ENCODE measurements at regions not wholly inside any gene's neighbourhood (a gene's known extent, or its start where the extent isn't known, plus 50 kb on each side); places are given as distances from the start of the nearest gene placed in this dataset.

- no peaks in the 10 kb centered on the region for H3K36me3 ChIP-seq (ENCODE audit: control insufficient read depth, insufficient read depth, low read length)
- no peaks in the 10 kb centered on the region for H3K4me1 ChIP-seq (ENCODE audit: control insufficient read depth, insufficient read depth, low read length)
- H3K27ac ChIP-seq (ENCODE audit: insufficient read depth, low read depth, low read length, poor library complexity, severe bottlenecking), result no peak overlapping the region
- H3K27me3 ChIP-seq (ENCODE audit: control insufficient read depth, insufficient read depth, low read length, poor library complexity, severe bottlenecking), result no peaks in the 10 kb centered on the region
- 86 to 92% methylated on average over 4 to 5 of the region's 5 CpGs for WGBS, 2 experiments
- no peaks in the 10 kb centered on the region for H3K9me3 ChIP-seq (ENCODE audit: control insufficient read depth, low read length)
- no peak overlapping the region for H3K4me3 ChIP-seq (ENCODE audit: insufficient read depth, low read depth, low read length)
These were observed 484.3 kb downstream of the DIPK2A start for GRCh38 chr3:144455841-144456440.

- Histone ChIP-seq H3K36me3 (ENCODE audit: control insufficient read depth, insufficient read depth, low read length) (no peaks in the 10 kb centered on the region), H3K27ac (ENCODE audit: insufficient read depth, low read depth, low read length, poor library complexity, severe bottlenecking) (no peak overlapping the region), H3K27me3 (ENCODE audit: control insufficient read depth, insufficient read depth, low read length, poor library complexity, severe bottlenecking) (no peaks in the 10 kb centered on the region), H3K9me3 (ENCODE audit: control insufficient read depth, low read length) (no peaks in the 10 kb centered on the region), H3K4me1 (ENCODE audit: control insufficient read depth, insufficient read depth, low read length) (no peaks in the 10 kb centered on the region), H3K4me3 (ENCODE audit: insufficient read depth, low read depth, low read length) (no peak overlapping the region)
These were observed 486.1 kb downstream of the DIPK2A start for GRCh38 chr3:144457758-144458157.

GRCh38 chr3:144458283-144458682 lies 486.7 kb downstream of the DIPK2A start:
- Histone ChIP-seq H3K9me3 (ENCODE audit: control insufficient read depth, low read length) (no peaks in the 10 kb centered on the region), H3K4me1 (ENCODE audit: control insufficient read depth, insufficient read depth, low read length) (no peaks in the 10 kb centered on the region), H3K27me3 (ENCODE audit: control insufficient read depth, insufficient read depth, low read length, poor library complexity, severe bottlenecking) (no peaks in the 10 kb centered on the region), H3K27ac (ENCODE audit: insufficient read depth, low read depth, low read length, poor library complexity, severe bottlenecking) (no peak overlapping the region), H3K36me3 (ENCODE audit: control insufficient read depth, insufficient read depth, low read length) (no peaks in the 10 kb centered on the region), H3K4me3 (ENCODE audit: insufficient read depth, low read depth, low read length) (no peak overlapping the region)
- WGBS, 2 experiments, result 92 to 93% methylated on average over 2 of the region's 2 CpGs

GRCh38 chr3:144462337-144462736 lies 490.7 kb downstream of the DIPK2A start:
- Histone ChIP-seq H3K36me3 (ENCODE audit: control insufficient read depth, insufficient read depth, low read length) (no peaks in the 10 kb centered on the region), H3K9me3 (ENCODE audit: control insufficient read depth, low read length) (no peaks in the 10 kb centered on the region), H3K4me3 (ENCODE audit: insufficient read depth, low read depth, low read length) (no peak overlapping the region), H3K4me1 (ENCODE audit: control insufficient read depth, insufficient read depth, low read length) (no peaks in the 10 kb centered on the region), H3K27me3 (ENCODE audit: control insufficient read depth, insufficient read depth, low read length, poor library complexity, severe bottlenecking) (no peaks in the 10 kb centered on the region), H3K27ac (ENCODE audit: insufficient read depth, low read depth, low read length, poor library complexity, severe bottlenecking) (no peak overlapping the region)
- WGBS, 2 experiments, result 85 to 95% methylated on average over 1 of the region's 1 CpG

- H3K27ac ChIP-seq (ENCODE audit: insufficient read depth, low read depth, low read length, poor library complexity, severe bottlenecking), result no peak overlapping the region
- H3K4me3 ChIP-seq (ENCODE audit: insufficient read depth, low read depth, low read length), result no peak overlapping the region
- no peaks in the 10 kb centered on the region for H3K36me3 ChIP-seq (ENCODE audit: control insufficient read depth, insufficient read depth, low read length)
- no peaks in the 10 kb centered on the region for H3K27me3 ChIP-seq (ENCODE audit: control insufficient read depth, insufficient read depth, low read length, poor library complexity, severe bottlenecking)
- H3K4me1 ChIP-seq (ENCODE audit: control insufficient read depth, insufficient read depth, low read length), result no peaks in the 10 kb centered on the region
- H3K9me3 ChIP-seq (ENCODE audit: control insufficient read depth, low read length), result no peaks in the 10 kb centered on the region
- 95 to 100% methylated on average over 1 to 2 of the region's 3 CpGs for WGBS, 2 experiments
These were observed 492.3 kb downstream of the DIPK2A start for GRCh38 chr3:144463911-144464310.

GRCh38 chr3:144466114-144466513 lies 494.5 kb downstream of the DIPK2A start:
- no peak overlapping the region for H3K4me3 ChIP-seq (ENCODE audit: insufficient read depth, low read depth, low read length)
- H3K27ac ChIP-seq (ENCODE audit: insufficient read depth, low read depth, low read length, poor library complexity, severe bottlenecking), result no peak overlapping the region
- WGBS, 2 experiments, result 80 to 100% methylated on average over 1 of the region's 1 CpG
- no peaks in the 10 kb centered on the region for H3K27me3 ChIP-seq (ENCODE audit: control insufficient read depth, insufficient read depth, low read length, poor library complexity, severe bottlenecking)
- H3K9me3 ChIP-seq (ENCODE audit: control insufficient read depth, low read length), result no peaks in the 10 kb centered on the region
- H3K4me1 ChIP-seq (ENCODE audit: control insufficient read depth, insufficient read depth, low read length), result no peaks in the 10 kb centered on the region
- no peaks in the 10 kb centered on the region for H3K36me3 ChIP-seq (ENCODE audit: control insufficient read depth, insufficient read depth, low read length)

GRCh38 chr3:144466540-144466939 lies 494.9 kb downstream of the DIPK2A start:
- no peaks in the 10 kb centered on the region for H3K36me3 ChIP-seq (ENCODE audit: control insufficient read depth, insufficient read depth, low read length)
- no peak overlapping the region for H3K27ac ChIP-seq (ENCODE audit: insufficient read depth, low read depth, low read length, poor library complexity, severe bottlenecking)
- H3K4me1 ChIP-seq (ENCODE audit: control insufficient read depth, insufficient read depth, low read length), result no peaks in the 10 kb centered on the region
- no peaks in the 10 kb centered on the region for H3K9me3 ChIP-seq (ENCODE audit: control insufficient read depth, low read length)
- H3K4me3 ChIP-seq (ENCODE audit: insufficient read depth, low read depth, low read length), result no peak overlapping the region
- WGBS, 2 experiments, result 78 to 92% methylated on average over 1 to 2 of the region's 2 CpGs
- no peaks in the 10 kb centered on the region for H3K27me3 ChIP-seq (ENCODE audit: control insufficient read depth, insufficient read depth, low read length, poor library complexity, severe bottlenecking)

- Histone ChIP-seq H3K27me3 (ENCODE audit: control insufficient read depth, insufficient read depth, low read length, poor library complexity, severe bottlenecking) (no peaks in the 10 kb centered on the region), H3K36me3 (ENCODE audit: control insufficient read depth, insufficient read depth, low read length) (no peaks in the 10 kb centered on the region), H3K9me3 (ENCODE audit: control insufficient read depth, low read length) (no peaks in the 10 kb centered on the region), H3K4me1 (ENCODE audit: control insufficient read depth, insufficient read depth, low read length) (no peaks in the 10 kb centered on the region), H3K27ac (ENCODE audit: insufficient read depth, low read depth, low read length, poor library complexity, severe bottlenecking) (no peak overlapping the region), H3K4me3 (ENCODE audit: insufficient read depth, low read depth, low read length) (no peak overlapping the region)
- whole genome bisulfite sequencing, 2 experiments, result 90 to 95% methylated on average over 2 of the region's 2 CpGs
These were observed 499.0 kb downstream of the DIPK2A start for GRCh38 chr3:144470666-144471065.

GRCh38 chr3:144477593-144477992 lies 506.0 kb downstream of the DIPK2A start:
- Histone ChIP-seq H3K27me3 (ENCODE audit: control insufficient read depth, insufficient read depth, low read length, poor library complexity, severe bottlenecking) (no peaks in the 10 kb centered on the region), H3K9me3 (ENCODE audit: control insufficient read depth, low read length) (no peaks in the 10 kb centered on the region), H3K4me3 (ENCODE audit: insufficient read depth, low read depth, low read length) (no peak overlapping the region), H3K36me3 (ENCODE audit: control insufficient read depth, insufficient read depth, low read length) (no peaks in the 10 kb centered on the region), H3K27ac (ENCODE audit: insufficient read depth, low read depth, low read length, poor library complexity, severe bottlenecking) (no peak overlapping the region), H3K4me1 (ENCODE audit: control insufficient read depth, insufficient read depth, low read length) (no peaks in the 10 kb centered on the region)
- 100% methylated on average over 1 of the region's 1 CpG; no CpG with 5 or more reads in 1 of the 2 experiments for WGBS, 2 experiments

- Histone ChIP-seq H3K4me3 (ENCODE audit: insufficient read depth, low read depth, low read length) (no peak overlapping the region), H3K27me3 (ENCODE audit: control insufficient read depth, insufficient read depth, low read length, poor library complexity, severe bottlenecking) (no peaks in the 10 kb centered on the region), H3K4me1 (ENCODE audit: control insufficient read depth, insufficient read depth, low read length) (no peaks in the 10 kb centered on the region), H3K27ac (ENCODE audit: insufficient read depth, low read depth, low read length, poor library complexity, severe bottlenecking) (no peak overlapping the region), H3K36me3 (ENCODE audit: control insufficient read depth, insufficient read depth, low read length) (no peaks in the 10 kb centered on the region), H3K9me3 (ENCODE audit: control insufficient read depth, low read length) (no peaks in the 10 kb centered on the region)
These were observed 508.8 kb downstream of the DIPK2A start for GRCh38 chr3:144480416-144480919.

GRCh38 chr3:144482876-144483275 lies 511.3 kb downstream of the DIPK2A start:
- no peaks in the 10 kb centered on the region for H3K36me3 ChIP-seq (ENCODE audit: control insufficient read depth, insufficient read depth, low read length)
- WGBS, 2 experiments, result 80 to 83% methylated on average over 2 of the region's 2 CpGs
- H3K27me3 ChIP-seq (ENCODE audit: control insufficient read depth, insufficient read depth, low read length, poor library complexity, severe bottlenecking), result no peaks in the 10 kb centered on the region
- H3K27ac ChIP-seq (ENCODE audit: insufficient read depth, low read depth, low read length, poor library complexity, severe bottlenecking), result no peak overlapping the region
- no peaks in the 10 kb centered on the region for H3K4me1 ChIP-seq (ENCODE audit: control insufficient read depth, insufficient read depth, low read length)
- H3K9me3 ChIP-seq (ENCODE audit: control insufficient read depth, low read length), result no peaks in the 10 kb centered on the region
- H3K4me3 ChIP-seq (ENCODE audit: insufficient read depth, low read depth, low read length), result no peak overlapping the region

Measured in ectodermal cell (in vitro differentiated cells).